ENCODE measurements at regions not wholly inside any gene's neighbourhood (a gene's known extent, or its start where the extent isn't known, plus 50 kb on each side); places are given as distances from the start of the nearest gene placed in this dataset.

- TF ChIP-seq POLR2A (IDR thresholded peaks at IDR 0.05) (no peak), CTCF (IDR thresholded peaks at IDR 0.05) (no peak)
These were observed 127.4 kb upstream of the CADM1 start for GRCh38 chr11:115631609-115632008.
